ENCODE measurements at regions not wholly inside any gene's neighbourhood (a gene's known extent, or its start where the extent isn't known, plus 50 kb on each side); places are given as distances from the start of the nearest gene placed in this dataset.

DNA sequence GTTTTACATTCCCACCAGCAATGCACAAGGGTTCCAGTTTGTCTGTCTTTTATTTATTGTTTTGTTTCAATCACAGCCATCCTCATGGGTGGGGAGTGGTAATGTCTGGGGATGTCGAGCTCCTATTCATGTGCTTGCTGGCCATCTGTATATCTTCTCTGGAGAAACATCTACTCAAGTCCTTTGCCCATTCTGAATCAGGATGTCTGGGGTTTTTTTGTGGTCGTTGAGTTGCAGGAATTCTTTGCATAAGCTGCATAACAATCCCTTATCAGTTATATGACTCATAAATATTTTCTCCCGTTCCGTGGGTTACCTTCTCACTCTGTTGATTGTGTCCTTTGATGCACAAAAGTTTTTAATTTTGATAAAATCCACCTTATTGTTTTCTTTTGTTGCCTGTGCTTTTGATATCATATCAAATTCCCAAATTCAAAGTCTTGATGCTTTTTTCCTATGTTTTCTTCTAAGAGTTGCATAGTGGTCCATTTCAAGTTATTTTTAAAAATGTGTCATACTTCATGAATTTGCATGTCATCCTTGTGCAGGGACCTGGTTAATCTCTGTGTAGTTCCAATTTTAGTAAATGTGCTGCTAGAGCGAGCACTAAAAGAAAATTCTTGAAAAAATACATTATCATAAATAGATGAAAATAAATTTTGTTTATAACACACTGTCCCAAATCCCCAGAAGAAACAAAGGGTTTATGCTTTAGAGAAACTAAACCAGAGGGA is 54.9 kb upstream of the PDE10A start:
- TF ChIP-seq ZNF24 (tag by site-specific recombination; IDR thresholded peaks at IDR 0.05) (no peak), ZNF664 (tag by site-specific recombination; IDR thresholded peaks at IDR 0.05) (no peak), YY1 (tag by site-specific recombination; IDR thresholded peaks at IDR 0.05) (no peak), ZNF658 (tag by site-specific recombination; IDR thresholded peaks at IDR 0.05) (no peak), PRDM1 (tag by site-specific recombination; IDR thresholded peaks at IDR 0.05) (no peak), ZNF830 (tag by site-specific recombination; IDR thresholded peaks at IDR 0.05; ENCODE audit: low read depth) (no peak), ZNF394 (tag by site-specific recombination; IDR thresholded peaks at IDR 0.05; ENCODE audit: borderline replicate concordance) (no peak), ZNF37A (tag by site-specific recombination; IDR thresholded peaks at IDR 0.05) (no peak), ZBTB8A (tag by site-specific recombination; IDR thresholded peaks at IDR 0.05) (no peak), ZNF548 (tag by site-specific recombination; IDR thresholded peaks at IDR 0.05) (no peak), SALL2 (tag by site-specific recombination; IDR thresholded peaks at IDR 0.05; ENCODE audit: borderline replicate concordance) (no peak), ZNF121 (tag by site-specific recombination; IDR thresholded peaks at IDR 0.05) (no peak)
- TF ChIP-seq, protein P1, sequence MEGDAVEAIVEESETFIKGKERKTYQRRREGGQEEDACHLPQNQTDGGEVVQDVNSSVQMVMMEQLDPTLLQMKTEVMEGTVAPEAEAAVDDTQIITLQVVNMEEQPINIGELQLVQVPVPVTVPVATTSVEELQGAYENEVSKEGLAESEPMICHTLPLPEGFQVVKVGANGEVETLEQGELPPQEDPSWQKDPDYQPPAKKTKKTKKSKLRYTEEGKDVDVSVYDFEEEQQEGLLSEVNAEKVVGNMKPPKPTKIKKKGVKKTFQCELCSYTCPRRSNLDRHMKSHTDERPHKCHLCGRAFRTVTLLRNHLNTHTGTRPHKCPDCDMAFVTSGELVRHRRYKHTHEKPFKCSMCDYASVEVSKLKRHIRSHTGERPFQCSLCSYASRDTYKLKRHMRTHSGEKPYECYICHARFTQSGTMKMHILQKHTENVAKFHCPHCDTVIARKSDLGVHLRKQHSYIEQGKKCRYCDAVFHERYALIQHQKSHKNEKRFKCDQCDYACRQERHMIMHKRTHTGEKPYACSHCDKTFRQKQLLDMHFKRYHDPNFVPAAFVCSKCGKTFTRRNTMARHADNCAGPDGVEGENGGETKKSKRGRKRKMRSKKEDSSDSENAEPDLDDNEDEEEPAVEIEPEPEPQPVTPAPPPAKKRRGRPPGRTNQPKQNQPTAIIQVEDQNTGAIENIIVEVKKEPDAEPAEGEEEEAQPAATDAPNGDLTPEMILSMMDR (tag by site-specific recombination; IDR thresholded peaks at IDR 0.05), result no peak
- TF ChIP-seq, protein P2, sequence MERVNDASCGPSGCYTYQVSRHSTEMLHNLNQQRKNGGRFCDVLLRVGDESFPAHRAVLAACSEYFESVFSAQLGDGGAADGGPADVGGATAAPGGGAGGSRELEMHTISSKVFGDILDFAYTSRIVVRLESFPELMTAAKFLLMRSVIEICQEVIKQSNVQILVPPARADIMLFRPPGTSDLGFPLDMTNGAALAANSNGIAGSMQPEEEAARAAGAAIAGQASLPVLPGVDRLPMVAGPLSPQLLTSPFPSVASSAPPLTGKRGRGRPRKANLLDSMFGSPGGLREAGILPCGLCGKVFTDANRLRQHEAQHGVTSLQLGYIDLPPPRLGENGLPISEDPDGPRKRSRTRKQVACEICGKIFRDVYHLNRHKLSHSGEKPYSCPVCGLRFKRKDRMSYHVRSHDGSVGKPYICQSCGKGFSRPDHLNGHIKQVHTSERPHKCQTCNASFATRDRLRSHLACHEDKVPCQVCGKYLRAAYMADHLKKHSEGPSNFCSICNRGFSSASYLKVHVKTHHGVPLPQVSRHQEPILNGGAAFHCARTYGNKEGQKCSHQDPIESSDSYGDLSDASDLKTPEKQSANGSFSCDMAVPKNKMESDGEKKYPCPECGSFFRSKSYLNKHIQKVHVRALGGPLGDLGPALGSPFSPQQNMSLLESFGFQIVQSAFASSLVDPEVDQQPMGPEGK (tag by site-specific recombination; IDR thresholded peaks at IDR 0.05), result no peak

All from HEK293 (cell line).